Dedifferentiated amniotic fluid mesenchymal stem cell (primary cell): ENCODE measurements at regions not wholly inside any gene's neighbourhood (a gene's known extent, or its start where the extent isn't known, plus 50 kb on each side); places are given as distances from the start of the nearest gene placed in this dataset.
"Not testable (repeated sequence)": the region's sequence is repeated elsewhere in the genome, so short reads cannot be mapped to it uniquely, and the experiment has no call there.

ENCODE experiments used
- DNase-seq: peaks from one replicate; pipeline ENCODE4 v3.0.0-alpha.2; 2016; ENCODE audit errors: extremely low spot score

DNA sequence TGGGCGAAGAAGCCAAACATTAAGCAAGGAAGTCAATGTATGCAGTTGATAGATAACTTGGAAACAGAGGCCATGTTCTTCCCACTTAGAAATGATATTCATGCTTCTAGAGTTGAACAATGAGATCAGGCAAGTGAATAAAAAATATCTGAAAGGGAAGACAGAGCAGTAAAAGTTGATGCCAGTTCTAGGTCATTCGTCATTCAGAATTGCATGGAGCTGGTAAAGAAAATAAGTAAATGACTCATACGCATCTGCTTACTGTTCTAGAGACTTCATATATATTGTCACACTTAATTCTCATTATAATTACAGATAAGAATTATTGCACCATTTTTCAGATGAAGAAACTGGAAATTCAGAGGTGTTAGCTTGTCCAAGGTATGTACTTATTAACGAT, 158.9 kb upstream of the FERD3L start:
- DNase-seq = no peak

- DNase-seq = no peak
These were observed 157.5 kb upstream of the FERD3L start for GRCh38 chr7:19302731-19303130.

GRCh38 chr7:19296617-19297016, 151.4 kb upstream of the FERD3L start:
- DNase-seq = no peak

GRCh38 chr7:19295376-19295775, 150.2 kb upstream of the FERD3L start:
- DNase-seq = no peak

DNA sequence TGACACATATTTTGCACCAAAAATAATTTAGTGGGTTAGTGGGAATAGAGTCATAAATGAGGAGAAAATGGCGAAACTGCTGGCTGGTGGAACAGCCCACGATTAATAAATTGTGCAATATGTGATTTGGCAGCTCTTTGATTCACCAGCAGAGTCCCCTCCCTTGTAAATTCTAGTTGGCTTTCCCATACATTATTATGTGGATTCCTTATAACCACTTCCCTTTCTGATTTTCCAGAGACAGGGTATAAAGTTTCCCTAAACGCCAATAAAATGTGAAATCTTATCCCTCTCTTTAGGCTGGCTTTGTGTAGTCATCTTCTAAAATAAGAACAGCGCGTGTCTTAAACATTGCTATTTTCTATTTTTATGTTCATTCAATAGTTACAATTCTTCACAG, 149.4 kb upstream of the FERD3L start:
- DNase-seq = peak; percentile 73

- DNase-seq = no peak
These were observed 148.2 kb upstream of the FERD3L start for GRCh38 chr7:19293431-19293830.

- no peak for DNase-seq
These were observed 145.7 kb upstream of the FERD3L start for GRCh38 chr7:19290968-19291367.

GRCh38 chr7:19290066-19290465, 144.8 kb upstream of the FERD3L start:
- DNase-seq = no peak

GRCh38 chr7:19284596-19285300, 139.5 kb upstream of the FERD3L start:
- peak; percentile 22 for DNase-seq

- no peak for DNase-seq
These were observed 138.9 kb upstream of the FERD3L start for GRCh38 chr7:19284136-19284535.

DNA sequence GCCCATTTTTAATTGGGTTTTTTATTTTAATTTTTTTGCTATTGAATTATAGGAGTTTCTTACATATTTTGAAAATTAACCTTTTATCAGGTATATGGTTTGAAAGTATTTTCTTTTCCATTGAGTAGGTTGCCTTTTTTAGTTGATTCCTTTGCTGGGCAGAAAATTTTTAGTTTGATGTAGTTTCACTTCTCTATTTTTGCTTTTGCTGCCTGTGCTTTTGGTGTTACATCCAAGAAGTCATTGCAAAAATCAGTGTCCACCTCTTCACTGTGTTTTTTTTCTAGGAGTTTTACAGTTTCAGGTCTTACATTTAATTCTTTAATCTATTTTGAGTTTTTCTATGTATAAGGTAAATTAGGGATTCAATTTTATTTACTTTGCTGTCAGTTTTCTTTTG, 129.8 kb upstream of the FERD3L start:
- DNase-seq = no peak

GRCh38 chr7:19272329-19272728, 127.1 kb upstream of the FERD3L start:
- not testable (repeated sequence) for DNase-seq

DNA sequence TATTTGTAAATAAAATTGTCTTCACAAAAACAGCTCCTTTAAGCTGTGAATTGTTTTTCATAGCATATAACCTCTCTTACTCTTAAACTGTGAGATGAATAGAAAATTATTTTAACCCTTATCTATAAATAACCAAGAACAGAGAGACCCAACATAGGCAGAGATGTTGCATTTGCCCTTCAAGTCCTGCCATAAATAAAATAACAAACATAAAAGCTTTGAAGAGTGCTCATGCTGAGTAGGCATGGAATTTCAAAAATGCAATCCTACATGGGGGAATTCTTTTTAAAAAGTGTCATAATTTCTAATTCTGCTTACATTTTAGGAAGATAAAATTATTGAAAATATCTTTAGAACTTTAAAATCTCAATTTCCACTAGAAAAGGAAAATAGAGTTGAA, 124.1 kb upstream of the FERD3L start:
- DNase-seq = no peak

DNA sequence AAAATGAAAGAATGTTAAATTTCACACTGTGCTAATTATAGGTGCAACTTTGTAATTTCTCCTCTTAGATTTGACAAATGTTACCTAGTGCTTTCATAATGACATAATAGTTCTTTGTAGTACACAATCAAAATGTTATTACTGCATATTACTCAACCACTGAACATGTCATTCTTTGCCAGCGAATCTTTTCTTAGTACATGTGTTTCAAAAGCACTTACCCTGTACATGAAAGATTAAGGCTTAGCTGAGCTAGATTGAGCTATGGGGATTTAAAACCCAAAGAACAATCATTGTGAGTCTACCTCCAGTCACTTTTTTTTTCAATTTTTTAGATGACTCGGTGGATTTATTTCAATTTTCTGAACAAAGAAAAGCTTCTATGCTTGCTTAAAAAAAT, 123.5 kb upstream of the FERD3L start:
- peak; percentile 26 for DNase-seq

- no peak for DNase-seq
These were observed 117.6 kb upstream of the FERD3L start for GRCh38 chr7:19262826-19263225.

- no peak for DNase-seq
These were observed 104.1 kb upstream of the FERD3L start for GRCh38 chr7:19249281-19249680.

DNA sequence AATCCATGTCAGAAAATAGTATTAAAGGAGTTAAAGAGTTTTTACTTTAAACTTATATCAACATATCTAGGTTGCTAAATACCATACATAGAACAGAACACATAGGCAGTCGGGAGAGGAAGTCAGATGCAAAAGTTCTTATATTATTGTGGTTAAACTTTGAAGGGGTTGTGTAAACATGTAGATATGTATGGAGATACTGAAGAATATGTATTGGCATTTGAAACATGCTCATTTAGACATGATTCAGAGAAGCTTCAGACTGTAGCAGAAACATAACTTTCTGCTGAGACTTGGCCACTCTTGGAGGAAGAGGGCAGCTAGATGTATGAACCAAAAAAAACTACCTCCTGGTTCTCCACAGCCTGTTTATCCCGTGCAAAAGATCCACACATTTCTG, 103.5 kb upstream of the FERD3L start:
- no peak for DNase-seq

DNA sequence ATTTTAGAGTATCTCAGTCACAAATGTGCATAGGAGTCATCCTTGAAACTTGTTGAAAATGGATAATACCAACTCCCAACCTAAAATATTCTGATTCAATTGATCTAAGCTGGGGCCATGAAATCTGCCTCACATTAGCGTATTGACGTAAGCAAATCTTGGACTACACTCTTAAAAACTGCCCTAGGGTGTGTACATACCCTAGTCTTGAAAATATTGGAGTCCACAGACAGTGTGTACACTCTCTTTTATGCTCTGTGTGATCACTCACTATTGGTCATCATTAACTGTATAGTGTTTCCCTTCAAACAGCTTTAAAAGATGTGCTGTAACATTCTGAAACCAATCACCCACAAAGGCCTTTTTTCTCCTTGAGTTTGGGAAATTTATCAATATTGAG, 102.9 kb upstream of the FERD3L start:
- no peak for DNase-seq

DNA sequence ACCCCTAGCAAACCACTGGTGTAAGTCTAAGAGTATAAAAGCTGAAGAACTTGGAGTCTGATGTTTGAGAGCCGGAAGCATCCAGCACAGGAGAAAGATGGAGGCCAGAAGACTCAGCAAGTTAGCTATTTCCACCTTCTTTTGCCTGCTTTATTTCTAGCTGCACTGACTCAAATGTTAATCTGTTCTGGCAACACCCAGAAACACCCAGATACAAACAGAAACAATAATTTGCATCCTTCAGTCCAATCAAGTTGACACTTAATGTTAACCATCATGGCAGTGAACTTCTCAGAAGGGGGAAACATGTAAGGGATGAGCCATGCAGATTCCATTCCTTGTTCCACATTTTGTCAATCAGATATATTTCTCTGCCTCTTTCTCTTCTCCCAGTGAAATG, 101.8 kb upstream of the FERD3L start:
- DNase-seq = no peak

DNA sequence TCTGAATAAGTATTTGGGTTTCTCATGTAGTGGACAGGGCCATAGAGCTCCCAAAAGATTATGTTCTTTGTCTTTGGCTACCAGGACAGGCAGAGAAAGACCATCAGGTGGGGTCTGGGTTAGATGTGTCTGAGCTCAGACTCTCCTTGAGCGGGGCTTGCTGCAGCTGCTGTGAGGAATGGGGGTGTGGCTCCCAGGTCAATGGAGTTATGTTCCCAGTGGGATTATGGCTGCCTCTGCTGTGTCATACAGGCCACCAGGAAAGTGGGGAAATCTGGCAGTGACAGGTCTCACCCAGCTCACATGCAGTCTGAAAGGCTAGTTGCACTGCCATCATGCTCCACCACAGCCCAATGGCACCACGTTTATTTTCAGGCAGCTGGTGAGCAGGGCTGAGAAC, 97.0 kb upstream of the FERD3L start:
- no peak for DNase-seq

GRCh38 chr7:19239951-19240350, 94.7 kb upstream of the FERD3L start:
- DNase-seq = no peak

- DNase-seq = no peak
These were observed 90.5 kb upstream of the FERD3L start for GRCh38 chr7:19235680-19236079.

DNA sequence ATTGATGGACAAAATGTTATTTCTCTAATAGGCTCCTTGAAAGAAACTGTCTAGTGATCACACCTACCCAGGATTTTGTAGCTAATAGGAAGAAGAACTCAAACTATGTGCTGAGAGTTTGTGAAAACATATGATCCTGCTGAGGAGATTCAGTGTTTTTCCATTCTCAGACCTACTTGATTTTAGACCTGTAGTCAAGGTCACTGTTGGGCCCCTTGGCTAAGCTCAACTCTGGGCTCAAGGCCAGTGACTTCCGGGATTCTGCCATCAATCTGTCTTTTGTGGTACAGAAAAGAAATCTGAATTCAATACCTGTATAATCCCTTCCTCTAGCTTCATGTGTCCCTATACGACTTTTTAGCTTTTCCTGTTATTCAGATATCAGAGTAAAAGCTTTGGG, 79.7 kb upstream of the FERD3L start:
- no peak for DNase-seq

GRCh38 chr7:19215412-19215811, 70.2 kb upstream of the FERD3L start:
- peak; percentile 84 for DNase-seq
